GM19025 (cell line): ENCODE measurements at regions not wholly inside any gene's neighbourhood (a gene's known extent, or its start where the extent isn't known, plus 50 kb on each side); places are given as distances from the start of the nearest gene placed in this dataset.

Experiments used
- ATAC-seq: cut with Tn5 transposase; IDR thresholded peaks from one replicate; pipeline ENCODE4 v1.9.1; 2021; ENCODE audit warnings: mild to moderate bottlenecking, low read depth, moderate library complexity; ENCODE audit not compliant: unreplicated experiment

DNA sequence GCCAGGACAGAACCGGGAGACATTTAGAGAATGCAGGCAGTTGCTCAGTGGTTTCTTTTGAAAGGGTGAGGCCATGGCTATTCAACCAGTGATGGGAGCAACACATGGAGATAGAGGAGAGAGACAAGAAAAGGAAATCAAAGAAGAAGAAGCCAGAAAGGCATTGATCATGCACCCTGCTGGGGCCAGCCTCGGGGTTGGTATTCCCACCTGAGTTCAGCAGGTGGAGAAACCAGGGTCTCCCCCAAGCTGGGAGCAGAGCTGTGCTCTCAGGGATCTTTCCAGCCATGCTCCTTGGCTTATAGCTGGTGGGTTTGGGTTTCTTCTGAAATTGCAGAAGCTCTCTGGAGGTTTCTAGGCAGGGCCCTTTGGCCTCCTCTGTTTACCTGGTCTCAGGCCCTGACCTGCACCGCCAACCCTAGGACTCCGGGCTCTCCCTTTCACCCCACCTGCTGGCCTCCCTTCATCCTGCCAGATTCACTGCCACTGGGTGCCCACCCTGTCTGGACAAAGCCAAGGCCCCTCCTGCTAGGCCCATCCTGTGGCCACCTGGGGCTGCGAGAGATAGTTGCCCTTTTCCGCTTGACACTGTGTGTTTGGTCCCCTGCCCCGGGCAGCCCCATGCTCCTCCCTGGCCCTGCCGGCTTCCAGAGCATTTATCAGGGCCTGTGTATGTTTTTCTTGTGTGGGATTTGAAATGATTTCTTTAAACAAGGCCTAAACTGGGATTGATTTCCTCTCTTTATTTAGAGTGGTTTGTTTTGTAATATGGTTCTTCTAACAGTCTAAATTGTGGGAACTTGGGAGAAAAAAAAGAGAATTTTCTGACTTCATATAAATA, 126.7 kb downstream of the DDX1 start:
- ATAC-seq: no peak

DNA sequence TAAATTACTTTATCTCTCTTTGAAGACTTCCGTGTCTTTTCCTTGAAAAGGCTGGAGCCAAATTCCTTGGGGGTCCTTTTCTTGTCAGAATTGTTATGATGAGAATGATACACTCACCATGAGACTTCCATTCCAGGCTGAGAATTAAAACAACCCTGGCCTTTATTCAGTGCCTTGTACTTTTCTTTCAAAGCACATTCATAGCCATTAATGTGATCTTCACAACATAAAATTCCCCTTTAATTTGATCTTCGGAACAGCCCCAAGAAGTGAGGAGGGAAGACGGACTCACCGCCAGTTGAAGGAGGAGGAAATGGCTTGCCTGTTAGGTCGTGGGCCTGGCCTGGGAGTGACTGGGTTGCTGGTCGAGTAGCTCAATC, 127.3 kb downstream of the DDX1 start:
- ATAC-seq: no peak

DNA sequence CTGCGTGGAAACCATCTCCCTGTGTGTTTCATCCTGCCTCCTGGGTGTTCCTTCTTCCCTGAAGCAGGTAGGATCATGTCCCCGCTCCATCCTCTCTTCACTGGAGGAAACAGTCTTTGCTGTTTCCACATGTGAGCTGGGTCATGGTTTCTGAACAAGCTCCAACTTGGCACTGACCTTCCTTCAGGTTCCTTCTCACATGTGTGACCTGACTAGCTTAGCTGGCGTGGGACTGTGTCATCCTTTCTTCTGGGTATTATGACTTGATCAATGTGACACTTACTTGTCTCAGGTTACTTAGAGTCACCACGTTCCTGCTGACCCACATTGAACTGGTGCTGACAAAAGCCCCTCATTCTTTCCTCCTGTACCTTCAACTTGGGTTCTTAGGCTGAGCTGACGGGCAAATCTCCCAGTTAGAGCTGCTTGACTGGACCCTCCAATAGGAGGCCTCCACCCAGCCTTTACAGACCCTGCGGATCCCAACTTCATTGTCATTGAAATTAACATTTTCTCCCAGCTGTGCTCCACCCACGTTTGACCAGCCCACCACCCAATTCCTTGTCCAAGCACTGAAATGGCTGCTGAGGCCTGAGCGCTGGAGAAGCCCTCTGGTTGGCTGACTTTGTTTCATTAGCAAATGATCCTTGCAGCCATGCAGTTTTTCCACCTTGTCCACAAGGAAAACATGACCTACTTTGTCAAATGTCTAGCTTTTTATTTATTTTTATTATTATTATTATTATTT, 128.1 kb downstream of the DDX1 start:
- ATAC-seq: no peak

DNA sequence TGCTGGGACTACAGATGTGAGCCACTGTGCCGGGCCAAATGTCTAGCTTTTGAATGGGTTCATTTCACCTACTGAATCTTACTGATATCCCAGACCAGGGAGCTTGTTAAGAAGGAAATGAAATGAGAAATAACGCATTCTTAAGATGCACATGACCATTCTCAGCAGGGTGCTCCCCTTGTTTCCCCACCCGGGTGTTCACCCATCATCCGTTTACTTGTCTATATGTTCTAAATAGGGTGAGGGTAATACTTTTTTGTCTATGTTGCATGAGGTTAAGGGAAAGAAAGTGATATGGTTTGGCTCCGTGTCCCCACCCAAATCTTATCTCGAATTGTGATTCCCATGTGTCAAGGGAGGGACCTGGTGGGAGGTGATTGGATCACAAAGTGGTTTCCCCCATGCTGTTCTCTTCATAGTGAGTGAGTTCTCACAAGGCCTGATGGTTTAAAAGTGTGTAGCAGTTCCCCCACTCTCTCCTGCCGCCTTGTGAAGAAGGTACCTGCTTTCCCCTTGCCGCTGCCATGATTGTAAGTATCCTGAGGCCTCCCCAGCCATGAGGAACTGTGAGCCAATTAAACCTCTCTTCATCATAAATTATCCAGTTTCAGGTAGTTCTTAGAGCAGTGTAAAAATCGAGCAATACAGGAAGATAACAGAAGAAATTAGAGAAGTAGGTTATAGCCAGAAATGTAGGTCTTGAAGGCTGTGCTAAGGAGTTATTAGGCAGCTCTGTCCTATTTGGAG, 129.1 kb downstream of the DDX1 start:
- ATAC-seq: no peak

DNA sequence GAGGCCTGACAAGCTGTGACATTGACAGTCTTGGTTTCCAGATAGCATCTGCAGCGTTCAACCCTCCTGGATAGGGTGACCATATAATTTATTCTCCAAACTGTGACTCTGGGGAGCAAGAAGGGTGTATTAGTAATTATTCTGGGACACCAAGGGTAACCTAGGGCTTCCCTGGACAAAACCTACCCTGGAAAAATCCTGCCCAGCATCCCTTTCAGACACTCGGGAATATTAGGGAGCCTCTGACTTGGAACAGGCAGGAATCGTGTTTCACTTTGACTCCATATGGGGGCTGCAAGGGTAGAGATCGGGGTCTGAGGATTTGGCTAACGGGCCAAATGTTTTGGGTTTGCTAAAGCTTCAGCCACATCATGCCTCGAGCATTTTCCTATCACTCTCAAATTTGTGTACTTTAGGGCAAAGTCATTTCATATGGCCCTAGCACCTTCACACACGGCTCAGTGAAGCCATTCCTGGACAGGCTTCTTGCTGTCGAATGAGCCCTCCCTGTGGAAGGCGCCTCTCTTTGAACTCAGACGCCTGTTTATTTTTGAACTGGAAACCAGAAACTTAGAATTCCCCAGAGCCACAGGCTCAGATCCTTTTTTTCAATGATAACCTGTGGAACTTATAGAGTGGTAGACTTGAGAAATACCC, 129.9 kb downstream of the DDX1 start:
- ATAC-seq: no peak

DNA sequence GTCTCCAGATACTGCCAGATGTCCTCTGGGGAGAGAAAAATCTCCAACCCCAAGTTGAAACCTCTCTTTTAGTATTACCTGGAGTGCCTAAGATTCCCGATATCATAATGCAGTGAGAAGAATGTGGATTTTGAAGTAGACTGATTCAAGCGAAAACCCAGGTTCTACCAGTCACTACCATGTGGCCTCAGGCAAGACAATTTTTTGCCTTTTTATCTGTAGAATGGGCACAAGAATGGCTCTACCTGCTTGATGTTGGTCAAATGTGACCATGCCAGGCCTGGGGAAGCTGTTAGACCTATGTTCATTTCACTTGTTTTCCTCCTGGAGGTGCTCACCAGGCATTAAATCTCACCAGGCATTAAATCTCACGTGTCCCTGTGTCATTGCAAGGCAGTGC, 131.3 kb downstream of the DDX1 start:
- no peak for ATAC-seq

DNA sequence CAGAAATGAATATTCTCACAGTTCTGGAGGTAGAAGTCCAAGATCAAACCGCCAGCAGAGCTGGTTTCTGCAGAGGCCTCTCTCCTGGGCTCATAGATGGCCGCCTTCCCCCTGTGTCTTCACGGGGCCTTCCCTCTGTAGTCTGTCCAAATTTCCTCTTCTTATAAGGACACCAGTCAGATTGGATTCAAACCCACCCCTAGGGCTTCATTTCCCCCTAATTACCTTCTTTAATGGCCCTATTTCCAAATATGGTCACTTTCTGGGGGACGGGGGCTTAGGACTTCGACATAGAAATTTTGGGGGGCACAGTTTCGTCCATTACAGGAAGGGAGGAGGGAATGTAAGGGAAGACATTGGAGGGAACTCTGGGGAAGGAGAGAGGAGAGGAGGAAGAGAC, 132.6 kb downstream of the DDX1 start:
- no peak for ATAC-seq

DNA sequence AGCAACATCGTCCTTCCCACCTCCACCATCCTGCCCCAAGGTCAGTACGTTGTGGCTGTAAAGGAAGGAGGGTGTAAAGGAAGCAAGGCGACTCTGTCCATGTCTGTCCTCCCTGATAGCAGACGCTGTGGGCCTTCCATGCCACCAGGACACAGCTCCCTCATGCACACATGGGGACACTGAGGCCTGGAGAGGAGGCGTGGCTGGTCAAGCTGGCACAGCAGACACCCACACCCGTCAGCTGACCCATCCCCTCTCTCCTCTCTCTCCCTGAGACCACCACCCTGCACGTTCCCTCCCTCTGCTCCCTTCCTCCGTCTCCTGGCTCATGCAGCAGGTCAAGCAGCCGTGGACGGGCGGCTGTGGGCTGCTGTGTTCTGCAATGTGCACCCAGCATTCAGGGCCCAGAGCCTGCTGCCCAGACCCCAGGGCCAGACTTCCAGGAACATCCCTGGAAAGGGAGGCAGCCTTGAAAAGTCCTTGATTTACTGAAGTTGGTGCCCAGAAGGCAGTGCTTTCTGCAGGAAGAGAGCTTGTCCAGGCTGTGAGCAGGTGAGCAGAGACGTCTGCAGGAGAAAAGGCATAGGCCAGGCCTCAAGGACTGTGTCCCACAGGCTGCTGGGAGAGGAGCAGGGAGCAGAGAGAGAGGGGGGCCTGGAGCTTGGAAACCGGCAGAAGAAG, 133.6 kb downstream of the DDX1 start:
- no peak for ATAC-seq

DNA sequence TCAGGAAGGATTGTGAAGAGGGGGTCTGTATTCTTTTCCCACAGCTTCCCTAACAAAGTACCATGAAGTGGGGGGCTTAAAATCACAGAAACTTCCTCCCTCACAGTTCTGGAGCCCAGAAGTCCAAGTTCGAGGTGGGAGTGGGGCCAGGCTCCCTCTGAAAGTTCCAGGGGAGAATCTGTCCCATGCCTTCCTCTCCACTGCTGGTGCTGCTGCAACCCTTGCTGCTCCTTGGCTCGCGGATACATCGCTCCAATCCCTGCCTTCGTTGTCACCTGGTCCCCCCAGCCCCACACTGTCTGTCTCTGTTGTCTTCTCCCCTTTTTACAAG, 134.1 kb downstream of the DDX1 start:
- ATAC-seq: no peak

DNA sequence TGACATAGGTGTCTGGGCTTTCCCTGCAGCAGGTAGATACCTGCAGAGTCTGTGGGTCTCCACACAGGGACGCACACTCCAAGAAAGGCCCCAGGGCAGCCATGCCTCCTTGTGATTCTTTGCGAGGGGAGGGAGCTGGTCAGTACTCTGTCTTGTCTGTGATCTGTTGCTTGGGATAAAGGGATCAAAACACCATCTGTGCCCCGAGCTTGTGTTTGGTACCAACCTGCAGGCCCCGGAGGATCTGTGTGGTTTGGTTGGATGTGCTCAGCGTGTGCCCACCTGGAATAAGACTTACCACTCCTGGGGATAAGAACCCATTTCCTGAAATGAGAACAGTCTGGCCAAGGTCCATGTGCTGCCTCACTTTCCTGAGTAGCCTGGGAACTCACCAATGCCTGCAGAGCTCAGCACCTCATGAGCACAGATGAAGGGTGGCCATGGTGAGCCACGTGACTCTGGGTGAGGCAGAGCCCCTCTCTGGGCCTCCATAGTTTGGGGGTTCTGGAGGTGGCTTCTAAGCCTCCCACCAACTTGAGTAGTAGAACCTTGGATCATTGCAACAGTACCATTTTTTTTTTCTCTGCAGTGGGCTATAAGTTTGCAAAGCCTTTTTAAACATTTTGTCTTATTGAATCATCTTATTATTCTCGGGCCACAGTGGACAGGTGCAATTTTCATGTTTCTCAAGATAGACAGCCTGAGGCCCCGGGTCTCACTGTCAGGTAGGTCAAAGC, 134.8 kb downstream of the DDX1 start:
- no peak for ATAC-seq

DNA sequence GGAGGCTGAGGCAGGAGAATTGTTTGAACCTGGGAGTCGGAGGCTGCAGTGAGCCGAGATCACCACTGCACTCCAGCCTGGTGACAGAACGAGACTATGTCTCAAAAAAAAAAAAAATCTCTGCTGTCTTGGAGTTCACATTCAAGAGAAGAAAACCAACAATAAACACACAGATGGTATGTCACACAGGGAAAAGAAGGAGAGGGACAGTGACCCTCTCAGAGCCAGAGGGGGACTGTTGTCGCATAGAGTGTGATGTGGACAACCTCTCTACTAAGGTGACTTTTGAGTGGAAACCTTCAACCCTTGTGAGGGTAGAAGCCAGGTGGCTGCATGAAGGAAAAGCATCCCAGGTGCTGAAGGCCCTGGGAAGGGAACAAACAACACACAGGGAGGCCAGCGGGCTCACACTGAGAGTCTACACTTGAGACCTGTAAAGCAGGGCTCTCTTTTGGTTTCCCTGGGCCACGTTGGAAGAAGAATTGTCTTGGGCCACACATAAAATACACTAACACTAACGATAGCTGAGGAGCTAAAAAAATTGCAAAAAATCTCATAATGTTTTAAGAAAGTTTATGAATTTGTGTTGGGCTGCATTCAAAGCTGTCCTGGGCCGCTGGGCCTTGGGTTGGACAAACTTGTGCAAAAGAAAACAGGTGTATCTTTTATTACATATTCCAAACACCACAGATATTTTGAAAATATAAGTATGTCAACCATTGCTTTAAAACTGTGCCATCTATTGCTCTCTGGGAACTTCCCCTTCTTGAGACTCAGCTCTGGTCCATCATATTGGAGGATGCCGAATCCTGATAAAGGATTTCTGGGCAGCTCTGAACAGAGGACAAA, 136.0 kb downstream of the DDX1 start:
- ATAC-seq: no peak

DNA sequence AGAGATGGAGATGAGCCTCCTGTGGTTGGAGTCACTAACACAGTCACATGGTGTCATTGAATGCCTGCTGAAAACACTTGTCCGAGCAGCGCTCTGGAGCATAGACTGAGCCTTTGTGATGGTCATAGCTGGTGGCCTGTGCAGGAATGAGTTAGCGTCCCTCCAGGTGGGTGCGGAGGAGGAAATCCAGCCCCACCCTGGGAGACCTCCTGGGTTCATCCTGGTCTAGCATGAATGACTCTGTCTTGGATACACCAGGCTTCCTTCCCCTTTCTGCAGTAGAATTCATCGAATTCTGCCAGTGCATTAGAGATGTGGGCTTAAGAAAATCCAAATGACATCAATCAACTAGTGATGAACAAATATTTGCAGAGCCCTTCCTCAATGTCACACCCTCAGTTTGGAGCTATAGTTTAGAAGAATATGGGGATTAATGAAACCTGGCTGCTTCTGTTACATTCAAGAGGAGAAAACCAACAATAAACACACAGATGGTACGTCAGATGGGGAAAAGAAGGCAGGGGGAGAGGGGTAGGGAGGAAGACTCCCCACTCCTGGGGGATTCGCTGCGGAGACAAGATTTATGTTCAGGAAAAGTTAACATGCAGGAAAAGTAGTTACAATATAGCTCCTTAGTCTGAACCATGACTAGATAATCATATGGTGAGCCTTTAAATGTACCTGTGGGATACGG, 136.7 kb downstream of the DDX1 start:
- ATAC-seq: no peak

DNA sequence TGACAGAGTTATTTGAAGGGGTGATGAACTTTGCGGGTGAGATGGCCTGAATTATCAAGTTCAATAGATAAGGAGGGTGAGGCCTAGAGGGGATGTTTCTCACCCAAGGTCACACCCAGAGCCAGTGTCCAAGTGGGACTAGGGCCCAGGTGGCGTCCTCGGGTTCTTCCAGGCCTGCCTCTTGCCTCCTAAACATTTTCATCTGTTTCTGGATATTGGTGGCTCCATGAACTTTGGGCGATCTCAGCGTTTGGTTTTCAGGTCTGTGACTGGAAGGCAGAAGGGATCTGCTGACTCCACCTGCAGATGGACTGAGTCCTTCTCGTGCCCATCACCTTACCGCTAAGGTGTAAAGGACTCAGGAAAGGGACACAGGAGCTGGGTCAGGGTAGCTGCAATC, 137.3 kb downstream of the DDX1 start:
- no peak for ATAC-seq

DNA sequence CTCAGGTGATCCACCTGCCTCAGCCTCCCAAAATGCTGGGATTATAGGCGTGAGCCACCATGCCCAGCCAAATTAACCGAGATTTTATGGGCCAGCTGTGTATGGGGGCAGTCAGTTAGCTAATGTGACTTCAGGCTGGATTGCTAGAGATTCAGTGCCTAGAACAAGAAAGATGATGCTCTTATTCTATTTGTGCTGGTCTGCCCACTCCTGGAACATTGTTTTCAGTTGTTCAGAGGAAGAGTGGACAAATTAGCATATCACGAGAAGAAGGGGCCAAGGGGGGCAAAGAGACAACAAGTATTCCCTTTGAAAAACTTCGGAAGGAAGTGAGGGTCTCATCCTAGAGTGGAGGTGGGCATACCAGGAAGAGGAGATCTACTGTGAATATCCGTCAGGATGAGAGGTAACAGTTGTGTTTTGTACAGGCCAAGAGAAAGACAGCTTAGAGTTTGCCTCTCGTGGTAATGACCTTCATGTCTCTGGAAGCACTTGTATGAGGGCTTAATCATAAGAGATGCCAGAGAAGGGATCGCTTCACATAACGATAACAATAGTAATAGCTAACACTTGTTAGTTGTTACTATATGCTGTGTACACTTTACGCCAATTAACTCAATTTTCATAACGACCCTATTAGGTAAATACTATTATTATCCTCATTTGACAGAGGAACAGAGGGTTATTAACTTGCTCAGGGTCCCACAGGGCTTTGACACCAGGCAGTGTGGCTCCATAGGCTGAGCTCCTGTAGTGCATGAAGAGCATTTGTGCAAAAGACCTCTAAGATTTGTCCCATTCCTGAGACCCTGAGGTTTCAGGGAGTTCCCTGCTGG, 138.3 kb downstream of the DDX1 start:
- peak; percentile 6 for ATAC-seq

DNA sequence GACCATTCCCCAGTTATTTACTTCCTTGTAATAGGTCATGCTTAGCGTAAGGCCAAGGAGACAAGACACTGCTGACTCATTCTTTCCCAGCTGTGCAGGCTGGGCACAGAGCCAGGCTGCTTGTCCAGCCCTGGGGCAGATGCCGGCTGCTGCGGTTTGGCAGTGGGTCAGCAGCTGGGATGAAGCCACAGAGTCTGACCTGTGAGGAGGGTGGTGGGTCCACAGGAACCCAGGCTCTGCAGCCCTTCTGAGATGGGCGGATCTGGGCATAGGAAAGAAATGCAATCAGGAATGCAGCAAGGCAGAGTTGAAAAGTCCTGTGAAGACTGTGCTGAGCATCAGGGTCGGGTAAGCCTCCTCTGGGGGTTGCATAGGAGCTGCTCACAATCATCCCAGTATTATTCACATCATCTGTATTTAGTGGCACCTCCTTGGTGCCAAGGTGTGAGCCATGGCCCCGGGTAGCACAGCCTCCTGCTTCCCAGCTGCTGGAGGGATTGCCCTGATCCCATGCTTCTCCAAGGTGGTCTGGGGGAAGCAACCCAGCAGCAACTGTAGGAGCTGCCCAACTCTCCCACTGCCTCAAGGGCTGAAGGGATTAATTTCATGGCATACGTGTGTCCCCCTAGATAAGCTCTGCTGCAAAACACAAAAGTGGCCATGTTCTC, 139.0 kb downstream of the DDX1 start:
- peak; percentile 45 for ATAC-seq

DNA sequence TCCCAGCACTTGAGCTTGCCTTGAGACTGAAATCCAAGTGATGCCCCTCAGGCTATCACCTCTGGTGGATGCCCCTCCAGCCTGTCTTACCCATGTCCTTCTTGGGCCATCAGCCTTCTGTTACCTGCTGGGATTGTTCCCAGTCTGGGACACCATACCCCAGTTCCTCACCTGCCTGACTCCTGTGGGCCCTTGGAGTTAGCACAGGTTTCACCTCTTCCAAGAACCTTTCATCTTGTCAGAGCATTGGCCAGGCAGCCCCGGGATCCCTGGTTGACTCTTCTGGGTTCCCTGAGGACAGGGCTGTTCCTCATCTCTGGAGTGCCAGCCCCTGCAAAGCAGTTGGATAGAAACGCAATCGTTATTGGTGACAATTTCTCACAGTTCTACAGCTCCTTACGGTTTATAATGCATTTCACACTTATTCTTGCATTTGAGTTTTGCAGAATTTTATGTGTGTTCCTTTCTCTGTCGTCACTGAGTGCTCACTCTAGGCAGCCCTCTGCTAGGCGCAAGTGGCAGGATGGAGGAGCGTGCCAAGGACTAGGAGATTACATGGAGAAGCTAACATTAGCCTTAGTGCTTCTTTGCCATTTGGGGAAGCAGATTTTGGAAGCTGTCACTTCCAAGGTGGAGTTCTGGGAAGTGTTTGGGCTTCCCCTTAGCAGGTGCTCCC, 139.7 kb downstream of the DDX1 start:
- no peak for ATAC-seq
